Renal pelvis (tissue), 1 donor: ENCODE measurements at regions not wholly inside any gene's neighbourhood (a gene's known extent, or its start where the extent isn't known, plus 50 kb on each side); places are given as distances from the start of the nearest gene placed in this dataset.
"Not testable (repeated sequence)": the region's sequence is repeated elsewhere in the genome, so short reads cannot be mapped to it uniquely, and the experiment has no call there.

Source experiments
- DNase-seq: peaks from one replicate; pipeline ENCODE4 v3.0.0-alpha.2; 2013

DNA sequence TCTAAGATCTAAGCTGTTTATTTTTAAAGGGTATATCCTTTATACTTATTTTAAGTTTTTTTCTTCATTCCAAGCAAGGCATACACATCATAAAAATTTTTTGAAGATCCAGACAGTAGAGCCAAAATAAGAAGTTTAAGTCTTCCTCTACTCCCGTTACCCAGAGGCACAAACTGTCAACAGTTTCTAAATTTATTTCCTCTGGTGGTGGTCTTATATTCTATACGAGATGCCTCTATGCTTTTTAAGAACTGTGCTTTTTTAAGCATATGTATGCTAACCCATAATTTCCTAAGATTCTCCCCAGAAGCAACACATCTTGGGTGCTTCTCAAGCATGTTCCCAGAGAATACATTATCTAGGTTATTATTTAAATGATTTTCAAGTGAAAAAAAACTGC is 383.6 kb downstream of the COG6 start:
- DNase-seq = no peak

DNA sequence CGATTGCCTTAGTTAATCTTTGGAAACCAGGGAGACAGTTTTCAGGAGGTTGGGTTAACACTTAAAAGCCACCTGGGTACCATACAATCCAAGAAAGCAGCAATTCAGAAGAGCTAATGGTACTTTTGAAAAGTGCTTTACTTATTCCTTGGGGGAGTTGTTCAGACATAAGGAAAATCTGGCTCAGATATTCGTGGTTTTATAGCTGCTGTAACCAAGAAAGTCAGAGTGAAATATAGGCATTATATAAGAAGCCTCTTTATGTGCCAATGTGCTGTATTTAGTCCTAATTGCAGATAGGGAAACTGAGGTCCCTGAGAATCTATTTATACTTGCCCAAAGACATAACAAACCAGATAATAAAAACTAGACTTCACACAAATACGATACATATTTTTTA is 387.5 kb downstream of the COG6 start:
- DNase-seq = no peak

DNA sequence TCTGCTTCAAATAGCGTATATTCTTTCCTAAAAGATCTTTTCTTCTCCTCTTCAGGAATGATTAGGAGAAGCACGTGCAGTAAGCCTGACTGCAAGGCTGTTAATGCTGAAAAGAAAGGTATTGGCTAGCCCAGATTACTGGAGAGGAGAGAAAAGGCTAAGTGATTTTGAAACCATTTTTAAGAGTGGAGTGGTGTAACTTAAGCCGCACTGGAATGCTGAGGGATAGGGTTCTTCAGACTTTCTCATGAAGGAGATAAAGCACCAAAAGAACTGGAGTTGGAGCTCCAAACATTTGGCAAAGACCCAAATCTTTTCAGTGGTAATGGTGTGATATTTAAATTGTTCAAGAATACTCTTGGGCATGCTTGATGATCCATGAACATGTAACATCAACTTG is 388.3 kb downstream of the COG6 start:
- DNase-seq = no peak

DNA sequence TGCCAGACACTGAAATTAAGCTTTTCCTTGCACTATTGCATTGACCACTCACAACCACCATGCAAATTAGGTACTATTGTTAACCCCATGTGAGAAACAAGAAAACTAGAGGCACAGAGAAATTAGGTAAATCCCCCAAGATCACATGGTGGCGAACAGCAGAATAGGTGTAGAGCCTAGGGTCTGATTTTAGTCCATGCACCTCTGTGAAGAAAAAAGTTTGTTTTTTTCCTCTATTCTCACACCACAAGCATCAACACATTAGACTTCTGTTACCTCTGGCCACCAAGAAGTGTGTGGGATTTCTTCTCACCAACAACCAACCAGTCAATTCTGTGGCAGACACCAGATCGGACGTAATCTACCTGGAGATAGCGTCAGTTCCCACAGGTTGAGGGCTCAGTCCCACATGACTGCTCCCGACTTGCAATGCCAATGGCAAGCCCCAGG is 391.9 kb downstream of the COG6 start:
- DNase-seq = no peak

DNA sequence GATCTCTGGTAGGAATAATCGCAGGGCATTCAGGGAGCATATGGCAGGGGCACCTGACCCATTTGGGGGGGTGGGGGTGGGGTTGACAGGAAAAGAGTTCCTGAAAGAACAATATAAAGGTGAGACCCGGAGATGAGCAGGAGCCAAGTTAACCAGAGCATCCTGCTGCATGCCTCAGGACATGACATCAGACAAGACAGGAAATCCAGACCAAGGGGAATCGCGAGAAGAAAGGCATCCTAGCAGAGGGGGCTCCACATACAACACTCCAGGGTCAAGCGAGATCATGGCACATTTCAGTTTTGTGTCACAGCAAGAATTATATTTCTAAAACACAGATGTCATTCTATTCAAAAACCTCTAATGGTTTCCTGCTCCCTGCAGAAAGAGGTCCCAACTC is 393.1 kb downstream of the COG6 start:
- no peak for DNase-seq

DNA sequence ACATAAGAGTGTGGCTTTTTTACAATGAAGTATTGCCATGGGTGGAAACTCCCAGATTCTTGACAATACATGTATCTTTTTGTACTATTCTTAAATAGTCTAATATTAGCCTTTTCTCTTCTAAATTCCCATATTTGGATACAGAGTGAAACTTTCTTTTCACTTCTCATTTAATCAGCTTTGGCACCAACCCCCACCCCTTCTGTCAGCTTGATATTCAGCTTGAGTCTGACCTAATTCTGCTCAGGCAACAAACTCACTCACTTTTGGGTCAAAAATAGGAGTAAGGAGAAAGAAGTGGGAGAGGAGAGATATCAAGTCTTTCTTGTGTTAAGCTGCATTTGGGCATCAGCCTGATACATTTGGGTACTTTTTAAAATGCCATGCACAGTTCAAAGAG is 397.5 kb downstream of the COG6 start:
- DNase-seq = no peak

DNA sequence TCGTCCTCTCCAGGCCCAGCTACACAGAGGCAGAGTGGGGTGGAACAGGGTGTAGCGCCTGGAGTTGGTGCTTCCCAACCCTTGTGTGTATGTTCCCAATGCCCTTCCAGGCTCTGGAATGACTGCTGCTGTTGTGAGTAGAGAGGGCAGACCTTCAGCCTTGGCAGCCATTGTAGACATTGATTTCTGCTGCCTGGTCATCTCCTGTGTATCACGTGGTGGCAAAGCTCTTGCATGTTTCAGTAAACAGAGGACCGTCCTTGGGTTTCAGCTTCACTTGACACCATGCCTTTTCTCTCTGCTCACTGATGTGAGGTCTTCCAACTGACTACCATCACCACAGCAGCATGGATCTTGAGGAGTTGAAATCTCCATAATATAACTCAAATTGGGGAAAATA is 397.9 kb downstream of the COG6 start:
- no peak for DNase-seq

DNA sequence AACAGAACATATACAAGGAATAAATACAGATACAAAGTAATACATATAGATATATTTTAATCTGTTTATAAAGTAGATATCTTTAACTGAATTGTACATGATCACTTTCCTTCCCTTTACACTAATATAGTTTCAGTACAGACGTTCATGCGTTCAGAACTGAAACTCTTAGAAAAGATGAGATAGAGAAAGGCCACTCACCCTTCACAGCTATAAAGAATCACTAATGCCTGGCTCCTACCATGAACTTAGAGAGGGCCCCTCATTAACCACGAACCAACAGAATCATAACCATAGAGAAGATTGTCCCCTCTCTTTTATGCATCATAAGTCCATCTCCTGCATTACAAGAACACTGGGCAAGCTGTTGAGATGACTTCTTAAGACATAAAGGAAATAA is 399.0 kb downstream of the COG6 start:
- DNase-seq = not testable (repeated sequence)

DNA sequence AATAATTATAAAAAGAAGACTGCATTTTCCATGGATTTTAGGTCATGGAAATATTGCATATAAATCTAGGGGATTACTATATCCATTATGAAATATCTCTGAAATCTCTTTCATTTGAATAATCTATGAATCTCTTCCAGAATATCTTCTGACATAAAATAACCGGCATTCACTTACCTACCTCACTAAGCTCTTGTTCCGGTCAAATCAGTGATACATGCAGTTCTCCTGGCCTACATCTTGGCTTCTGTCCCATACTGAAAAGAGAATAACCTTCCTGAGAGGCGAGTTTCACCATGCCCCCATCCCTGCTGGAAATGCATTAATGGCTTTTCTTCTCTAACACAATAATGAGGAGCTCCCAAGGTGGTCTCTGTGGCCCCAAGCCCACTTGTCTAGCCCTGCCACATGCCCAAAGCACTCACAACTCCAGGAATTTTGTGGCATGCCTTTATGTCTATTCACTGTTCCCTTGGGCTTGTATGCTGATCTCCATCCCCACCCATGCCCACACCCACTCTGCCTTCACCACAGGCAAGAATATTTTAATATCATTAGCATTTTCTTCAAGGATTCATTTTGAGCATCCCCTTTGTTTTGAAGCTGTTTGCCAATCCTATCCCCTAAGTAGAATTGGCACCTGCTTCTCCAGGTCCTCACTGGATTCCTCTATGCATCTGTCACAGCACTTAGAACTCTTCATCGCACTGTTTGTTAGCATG is 401.6 kb downstream of the COG6 start:
- no peak for DNase-seq

DNA sequence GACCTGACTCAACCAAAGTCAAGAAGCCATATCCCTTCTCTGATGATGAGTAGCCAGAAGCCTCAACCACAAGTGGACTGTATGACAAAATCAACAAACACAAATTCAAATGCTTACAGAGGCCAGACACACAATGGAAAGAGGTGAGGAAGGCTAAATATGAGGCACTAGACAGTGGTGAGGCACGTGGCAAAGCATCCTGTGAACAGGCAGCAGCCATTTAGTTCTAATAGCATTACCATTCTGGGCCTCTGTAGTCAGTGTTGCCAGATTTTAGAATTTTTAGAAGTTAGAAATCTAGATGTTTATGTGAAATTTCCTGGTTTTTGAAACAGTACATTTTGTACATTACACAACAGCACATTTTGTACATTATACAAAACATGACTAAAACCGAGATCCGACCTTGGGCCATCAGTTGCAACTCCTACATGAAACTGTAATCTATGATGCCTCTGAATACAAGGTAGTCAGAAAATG is 403.3 kb downstream of the COG6 start:
- DNase-seq = no peak

DNA sequence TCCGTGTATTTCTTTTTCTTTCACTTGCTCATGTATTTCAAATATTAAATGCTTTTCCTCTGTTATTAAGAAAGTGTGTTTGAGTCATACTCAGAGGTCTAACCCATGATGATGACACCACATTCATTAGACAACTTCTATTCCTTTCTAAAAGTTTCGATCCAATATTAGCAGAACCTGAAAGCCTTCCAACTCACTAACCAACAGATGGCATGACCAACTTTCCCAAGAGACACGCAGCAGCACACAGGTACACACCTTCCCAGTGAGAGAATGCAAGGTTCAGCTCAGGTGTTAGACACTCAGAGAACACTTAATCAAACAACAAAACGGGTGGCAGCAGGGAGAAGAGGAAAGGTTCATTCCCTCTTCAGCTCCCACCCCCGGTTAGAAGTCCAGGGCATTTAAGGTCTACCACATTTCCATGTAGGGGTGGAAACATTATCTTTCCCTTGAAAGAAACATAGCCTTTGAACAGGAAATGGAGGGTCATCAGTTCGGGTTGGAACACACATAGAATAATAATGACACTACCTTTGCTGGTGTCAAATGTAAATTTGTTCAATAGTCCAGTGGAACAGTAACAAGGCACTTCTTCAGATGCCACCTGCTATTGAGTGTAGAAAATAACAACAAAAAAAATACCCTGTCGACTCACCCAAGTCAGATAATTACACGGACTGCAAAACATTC is 404.2 kb downstream of the COG6 start:
- DNase-seq = no peak

DNA sequence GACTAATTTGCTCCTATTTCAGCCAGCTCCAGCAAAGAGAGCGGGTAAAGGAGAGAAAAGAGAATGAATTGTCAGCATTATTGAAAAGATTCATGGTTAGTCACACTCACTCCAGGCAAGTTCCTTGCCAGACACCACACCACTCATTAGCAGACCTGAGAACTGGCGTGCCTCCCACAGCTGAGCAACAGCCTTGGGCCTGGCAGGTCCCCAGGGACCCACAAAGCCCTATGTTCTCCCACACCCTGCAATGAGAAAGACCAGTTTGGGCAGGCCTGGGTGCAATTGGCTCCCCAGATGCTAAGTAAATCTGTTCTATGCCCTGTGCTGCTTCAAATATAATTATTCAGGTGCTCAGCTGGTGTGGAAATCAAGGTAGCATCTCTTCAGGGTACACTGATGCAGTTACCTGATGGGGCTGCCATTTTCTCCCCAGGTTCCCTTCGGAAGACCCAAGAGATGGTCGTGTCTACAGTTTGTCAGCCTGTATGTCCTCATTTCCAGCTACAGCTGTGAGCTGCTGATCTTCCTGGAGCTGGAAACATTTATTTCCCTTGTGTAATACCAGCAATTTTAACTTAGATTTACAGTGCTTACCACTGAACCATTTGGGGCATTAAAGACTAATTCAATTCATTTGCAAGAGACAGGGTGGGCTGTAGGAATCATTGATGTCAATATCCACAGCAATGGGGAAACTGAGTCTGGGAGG is 405.0 kb downstream of the COG6 start:
- no peak for DNase-seq

DNA sequence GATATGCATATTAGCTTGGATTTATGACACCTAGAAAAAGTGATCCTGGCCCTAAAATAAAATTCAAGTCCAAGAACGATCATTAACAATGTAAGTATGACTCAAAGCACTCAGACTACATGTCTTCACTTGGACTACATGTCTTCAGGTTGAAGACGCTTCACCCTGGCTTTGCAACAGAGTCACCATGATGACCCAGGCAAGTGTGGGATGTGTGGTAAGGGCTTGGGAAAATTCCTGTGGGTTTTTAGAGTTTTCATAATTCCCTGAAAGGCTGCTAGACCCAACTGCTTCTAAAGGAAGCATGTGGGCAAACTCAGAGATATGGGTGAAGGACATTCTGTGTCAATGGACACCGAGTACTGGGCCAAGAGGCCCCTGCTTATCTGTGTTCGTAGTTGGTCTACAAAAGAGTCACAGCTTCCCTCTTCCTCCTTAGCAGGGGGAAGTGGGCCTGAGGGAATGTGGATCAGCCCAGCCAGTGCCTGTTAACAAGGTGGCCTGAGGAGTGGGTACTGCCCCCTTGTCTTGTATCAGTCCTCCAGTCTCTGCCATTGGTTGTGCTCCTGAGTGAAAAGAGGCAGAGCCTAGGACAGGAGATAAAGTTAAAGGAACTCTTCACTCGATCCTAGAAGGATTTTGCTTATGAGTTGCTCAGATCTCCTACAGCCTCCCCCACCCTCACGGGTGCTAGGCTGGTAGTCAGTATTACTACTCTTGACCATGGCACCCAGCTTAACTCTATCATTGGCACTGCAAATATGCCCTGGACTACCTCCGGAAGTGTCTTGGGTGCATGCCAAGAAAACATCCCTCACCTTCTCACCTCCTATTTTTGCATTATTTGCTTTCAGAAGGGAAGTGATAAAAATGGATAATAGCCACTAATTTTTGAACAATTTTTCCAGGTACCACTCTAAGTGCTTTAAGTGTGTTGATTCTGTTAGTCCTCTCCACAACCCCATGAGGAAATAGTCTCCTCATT is 406.3 kb downstream of the COG6 start:
- DNase-seq = no peak

DNA sequence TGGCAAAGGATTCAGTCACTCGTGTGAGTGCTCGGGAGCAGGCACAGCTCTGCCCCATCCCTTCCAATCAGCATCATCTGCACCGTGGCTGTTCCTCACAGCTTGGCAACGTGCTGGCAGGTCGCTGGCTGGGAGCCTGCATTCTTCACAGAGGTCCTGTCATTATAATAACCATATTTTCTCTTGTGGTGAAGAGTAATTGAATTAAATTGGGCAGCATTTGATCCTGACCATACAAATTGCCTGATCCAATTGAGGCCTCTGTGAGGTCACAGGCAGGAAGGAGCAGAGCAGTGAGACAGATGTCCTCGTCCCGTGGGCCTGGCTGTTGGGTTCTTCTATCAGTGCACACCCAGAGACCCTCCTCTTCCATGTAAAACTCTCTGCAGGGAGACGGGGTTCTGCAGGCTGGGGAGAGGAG is 407.8 kb downstream of the COG6 start:
- DNase-seq = no peak

DNA sequence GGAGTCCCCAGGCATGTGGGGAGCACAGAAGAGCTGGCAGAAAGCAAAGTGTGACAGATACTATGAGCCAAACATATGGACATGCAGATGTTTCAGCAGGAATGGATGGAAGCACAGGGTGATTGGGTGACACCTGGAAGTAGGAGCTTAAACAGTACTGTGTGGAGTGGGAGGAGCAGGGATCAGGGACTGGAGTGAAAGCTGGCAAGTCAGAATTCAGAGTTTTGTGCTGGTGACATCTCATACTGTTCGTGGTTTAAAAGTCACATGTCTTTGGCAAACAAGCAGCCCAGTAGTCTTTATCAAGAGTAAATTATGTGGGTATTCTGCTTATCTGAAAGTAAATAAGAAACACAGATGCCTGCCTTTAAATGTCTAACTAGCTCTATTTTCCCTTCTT is 408.2 kb downstream of the COG6 start:
- DNase-seq = no peak

DNA sequence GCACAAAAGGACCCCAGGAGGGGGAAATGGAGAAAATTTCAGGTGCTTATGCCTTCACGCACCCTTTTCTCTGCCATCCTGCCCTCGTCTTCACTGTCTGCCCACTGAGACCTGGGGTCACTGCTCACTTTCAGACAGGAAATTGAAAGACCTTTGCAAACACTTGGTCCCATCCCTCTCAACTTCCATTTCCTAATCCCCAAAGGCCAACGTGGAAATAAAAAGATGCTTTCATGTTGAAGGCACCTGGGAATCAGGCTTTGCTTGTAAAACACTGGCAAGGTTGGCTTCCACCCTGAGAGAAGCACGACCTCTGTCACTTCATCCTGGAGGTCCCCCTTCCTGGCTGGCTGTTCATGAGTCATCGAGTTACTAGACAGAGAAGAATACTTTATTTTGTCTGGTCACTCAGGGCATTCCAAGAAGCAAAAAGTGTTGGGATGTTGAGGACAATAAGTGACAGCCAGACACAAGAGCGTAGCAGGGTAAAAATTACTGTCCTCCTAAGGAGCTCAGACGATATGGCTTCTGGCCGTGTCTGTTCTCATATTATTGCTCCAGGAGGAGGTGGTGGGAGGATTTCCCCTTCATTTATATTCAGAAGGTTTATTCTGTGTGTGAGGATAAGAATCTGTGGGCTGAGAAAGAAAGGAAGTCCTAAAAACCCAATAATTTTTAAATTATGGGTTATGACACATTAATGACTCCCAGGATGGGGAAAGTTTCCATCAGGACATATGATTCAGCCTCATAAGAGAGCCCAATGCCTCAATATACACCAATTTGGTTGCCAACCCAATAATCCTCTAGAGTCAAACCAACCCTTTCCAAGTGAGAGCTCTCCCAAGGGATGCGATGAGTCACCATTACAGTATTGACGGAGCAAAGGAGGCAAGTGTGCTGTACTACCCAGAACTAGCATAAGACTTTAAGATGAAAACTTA is 409.0 kb downstream of the COG6 start:
- no peak for DNase-seq

DNA sequence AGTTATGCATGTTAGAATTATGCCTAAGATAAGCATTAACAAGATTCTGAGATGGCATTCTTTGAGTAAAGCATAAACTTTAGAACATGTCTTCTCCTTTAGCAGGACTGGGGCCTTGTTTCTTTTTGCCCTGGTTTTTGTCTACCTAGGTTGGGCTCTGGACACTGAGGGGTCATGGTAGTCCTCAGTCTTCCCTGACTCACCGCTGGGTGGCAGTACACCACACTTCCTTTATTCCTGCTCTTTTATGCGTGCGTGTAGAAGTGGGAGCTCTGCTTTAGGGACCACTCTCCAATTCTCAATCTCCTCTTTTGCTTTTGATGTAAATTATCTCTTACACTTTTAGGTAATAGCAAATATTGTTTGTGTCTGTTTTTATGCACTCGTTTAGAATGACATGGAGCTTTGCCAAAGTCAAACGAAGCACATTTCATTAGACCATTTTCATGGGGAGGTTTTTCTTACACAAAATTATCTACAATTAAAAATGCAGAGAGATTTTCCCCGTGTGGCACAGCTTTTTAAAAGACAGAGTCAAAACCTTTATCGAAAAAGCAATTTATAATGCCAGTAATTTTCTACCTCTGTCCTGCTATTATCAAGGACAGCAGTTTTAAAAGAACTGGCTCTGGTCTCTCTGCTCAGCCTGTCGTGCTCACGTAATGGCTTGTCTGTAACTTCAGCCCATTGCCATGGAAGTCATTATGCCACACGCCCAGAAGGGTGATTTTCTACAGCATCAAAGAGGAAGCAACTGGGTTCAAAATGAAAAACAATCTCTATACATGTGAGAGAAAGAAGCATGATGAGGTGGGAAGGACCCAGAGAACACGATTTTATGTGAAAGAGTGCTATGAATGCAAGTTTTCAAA is 413.9 kb downstream of the COG6 start:
- DNase-seq = peak; percentile 67

DNA sequence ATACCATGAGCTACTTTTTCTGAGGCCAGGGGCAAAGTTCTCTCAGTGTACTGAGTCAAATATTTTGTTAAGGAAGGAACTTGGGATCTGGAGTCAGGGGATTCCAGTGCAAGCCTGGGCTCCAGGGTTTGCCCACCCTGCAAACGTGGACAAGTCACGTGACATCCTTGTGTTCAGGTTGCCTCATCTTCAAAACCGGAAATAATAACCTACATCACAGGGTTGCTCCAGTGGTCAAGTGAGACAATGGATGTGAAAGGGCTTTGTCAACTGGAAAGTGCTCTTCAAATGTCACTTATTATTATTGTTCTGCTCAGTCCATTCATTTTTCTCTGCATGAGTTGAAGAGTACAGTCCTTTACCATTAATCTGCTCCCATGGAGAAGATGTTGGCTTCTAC is 414.9 kb downstream of the COG6 start:
- no peak for DNase-seq

DNA sequence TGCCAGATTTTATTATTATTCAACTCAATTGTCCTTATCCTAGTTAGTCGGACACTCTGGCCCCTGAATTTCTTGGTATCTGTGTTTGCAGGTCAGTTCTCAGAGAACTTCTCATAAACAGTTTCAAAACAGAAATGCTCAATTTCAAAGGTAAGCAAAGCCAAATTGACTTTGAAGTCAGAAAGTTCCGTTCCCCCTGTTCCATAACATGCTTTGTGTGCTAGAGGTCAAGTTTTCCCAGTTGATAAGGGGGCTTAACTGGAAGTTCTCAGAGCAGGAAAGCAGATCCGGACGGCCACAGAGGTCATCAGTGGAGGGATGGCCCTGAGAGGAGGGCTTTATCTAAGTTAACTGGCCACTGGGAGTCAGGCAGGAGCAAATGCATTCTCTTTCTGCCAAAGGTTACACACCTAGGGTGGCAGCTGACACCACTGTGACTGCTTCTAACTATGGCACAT is 417.2 kb downstream of the COG6 start:
- DNase-seq = no peak
